ENCODE measurements at regions not wholly inside any gene's neighbourhood (a gene's known extent, or its start where the extent isn't known, plus 50 kb on each side); places are given as distances from the start of the nearest gene placed in this dataset.
A peak's percentile ranks its signal among the peaks of the same experiment; 100 is the strongest.

DNA sequence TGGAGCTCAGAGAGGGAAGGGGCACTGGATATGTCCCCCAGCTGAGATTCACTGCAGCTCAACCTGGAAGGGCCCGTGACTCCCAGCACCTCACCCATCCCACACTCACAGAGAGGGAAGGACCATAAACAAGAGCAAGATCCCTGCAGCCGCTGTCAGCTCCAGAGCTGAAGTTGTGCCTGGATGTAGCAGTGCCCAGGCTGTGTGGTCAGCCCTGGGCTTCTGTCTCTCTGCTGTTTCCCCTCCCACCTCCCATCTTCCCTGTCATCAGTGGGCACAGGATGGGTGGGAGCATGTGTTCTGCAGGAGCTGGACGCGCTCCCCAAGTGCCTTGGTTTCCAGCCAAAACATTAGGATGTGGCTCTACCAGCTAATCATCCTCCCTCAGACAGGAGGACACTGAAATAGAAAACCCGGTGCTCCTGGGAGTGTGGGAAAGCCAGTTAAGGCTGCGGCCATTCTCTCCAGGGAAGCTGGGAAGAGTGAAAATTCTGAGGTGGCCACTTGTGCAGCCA, 282.7 kb downstream of the NPHP4 start:
- H3K27ac ChIP-seq (replicated peaks; ENCODE audit: low read length) = no peak overlapping the region
- H4K8ac ChIP-seq (ENCODE audit: low read depth, low read length) = no peak overlapping the region
- no peak overlapping the region for H3K4ac ChIP-seq (ENCODE audit: low read length)
- no peak for DNase-seq (ENCODE audit: low spot score)
- no peak overlapping the region for H4K91ac ChIP-seq (ENCODE audit: low read depth, low read length, poor library complexity)
- no peak overlapping the region for H3K23ac ChIP-seq (ENCODE audit: low read depth, low read length, poor library complexity)
- no peak overlapping the region for H2AFZ ChIP-seq (ENCODE audit: low read length)
- peak overlapping the region; percentile 29 for H3K18ac ChIP-seq (ENCODE audit: low read length)
- H3K9me3 ChIP-seq (replicated peaks in 1 of 2; ENCODE audit: control insufficient read depth in 2 of 2, insufficient read depth in 1 of 2, low read depth in 1 of 2, low read length in 2 of 2) = no peaks in the 10 kb centered on the region
- no peak overlapping the region for H3K9ac ChIP-seq (ENCODE audit: low read depth, low read length, poor library complexity)
- H3K27me3 ChIP-seq (ENCODE audit: control insufficient read depth in 3 of 3, insufficient read depth in 3 of 3, low read depth in 1 of 3, low read length in 3 of 3) = no peaks in the 10 kb centered on the region
- no peak overlapping the region for H2BK5ac ChIP-seq (ENCODE audit: low read length)
- no peak overlapping the region for H2AK5ac ChIP-seq (ENCODE audit: low read depth, low read length)
- H3K4me3 ChIP-seq (ENCODE audit: low read length in 2 of 2) = peak overlapping the region in 1 of 2 donors; percentile 38
- H3K4me1 ChIP-seq (ENCODE audit: control insufficient read depth in 2 of 2, insufficient read depth in 1 of 2, low read depth in 1 of 2, low read length in 2 of 2) = peaks cover 0 to 3% of the 10 kb centered on the region in 2 donors
- H2BK15ac ChIP-seq (ENCODE audit: low read length) = no peak overlapping the region
- H2BK12ac ChIP-seq (ENCODE audit: low read length) = no peak overlapping the region
- no peaks in the 10 kb centered on the region for H3K79me1 ChIP-seq (ENCODE audit: low read depth, low read length)
- H2BK120ac ChIP-seq (ENCODE audit: low read depth, low read length) = no peak overlapping the region
- no peaks in the 10 kb centered on the region for H3K36me3 ChIP-seq (replicated peaks in 1 of 2; ENCODE audit: control insufficient read depth in 2 of 2, insufficient read depth in 2 of 2, low read length in 2 of 2)
- H3K4me2 ChIP-seq (ENCODE audit: insufficient read depth, low read length, poor library complexity, severe bottlenecking) = no peak overlapping the region
- no peak overlapping the region for H3K14ac ChIP-seq (ENCODE audit: low read length)
- no CpG with 5 or more reads among the region's 6 CpGs for WGBS, 2 donors (ENCODE audit: extremely low coverage in 2 of 2, insufficient read length in 2 of 2, insufficient replicate concordance in 1 of 2)

DNA sequence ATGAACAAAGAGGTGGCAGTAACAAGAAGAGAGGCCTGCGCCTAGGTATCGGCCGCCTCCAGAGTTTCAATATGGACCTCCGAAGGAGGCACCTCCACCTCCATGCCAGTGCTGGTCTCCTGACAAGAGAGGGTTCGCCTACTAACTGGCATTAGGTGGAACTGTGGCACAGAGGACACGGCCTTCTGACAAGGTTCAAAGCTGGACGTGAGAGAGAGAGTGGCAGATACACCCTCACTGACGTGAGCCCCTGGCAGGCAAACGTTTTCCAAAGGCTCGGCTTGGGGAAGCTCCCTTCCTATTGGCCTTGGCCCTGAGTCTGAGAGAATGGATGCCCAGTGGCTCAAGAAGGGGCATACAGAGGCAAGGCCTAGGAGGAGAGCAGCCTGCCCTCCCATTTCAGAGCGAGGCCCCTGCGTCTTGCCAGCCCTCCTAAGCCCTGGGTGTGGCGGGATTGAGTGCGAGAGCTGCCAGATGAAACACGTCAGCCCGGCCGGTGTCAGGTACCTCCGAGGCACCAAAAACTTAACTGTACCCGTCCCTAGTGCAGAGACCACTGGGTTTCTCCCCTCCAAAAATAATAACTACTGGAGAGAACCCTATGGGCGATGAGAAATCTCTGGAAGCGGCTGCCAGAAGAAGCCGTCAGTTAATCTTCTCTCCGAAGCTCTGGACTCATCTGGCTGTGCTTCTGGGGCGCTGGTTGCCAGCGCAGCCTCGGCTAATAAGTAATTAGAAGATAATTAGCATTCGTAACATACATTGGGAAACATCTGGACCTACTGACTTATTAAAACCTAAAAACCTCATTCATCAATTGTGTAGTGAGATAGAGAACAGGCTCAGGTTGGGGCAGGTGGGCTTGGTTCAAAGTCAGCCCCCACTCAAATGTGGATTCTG, 283.6 kb downstream of the NPHP4 start:
- H2BK5ac ChIP-seq (ENCODE audit: low read length) = no peak overlapping the region
- H2BK15ac ChIP-seq (ENCODE audit: low read length) = no peak overlapping the region
- H3K4me3 ChIP-seq (ENCODE audit: low read length in 2 of 2) = no peak overlapping the region
- no peak overlapping the region for H3K9ac ChIP-seq (ENCODE audit: low read depth, low read length, poor library complexity)
- no peaks in the 10 kb centered on the region for H3K9me3 ChIP-seq (replicated peaks in 1 of 2; ENCODE audit: control insufficient read depth in 2 of 2, insufficient read depth in 1 of 2, low read depth in 1 of 2, low read length in 2 of 2)
- peak overlapping the region; percentile 77 for H3K18ac ChIP-seq (ENCODE audit: low read length)
- no peak overlapping the region for H3K4ac ChIP-seq (ENCODE audit: low read length)
- H3K4me1 ChIP-seq (ENCODE audit: control insufficient read depth in 2 of 2, insufficient read depth in 1 of 2, low read depth in 1 of 2, low read length in 2 of 2) = peaks cover 0 to 3% of the 10 kb centered on the region in 2 donors
- H3K4me2 ChIP-seq (ENCODE audit: insufficient read depth, low read length, poor library complexity, severe bottlenecking) = no peak overlapping the region
- no peak overlapping the region for H2AFZ ChIP-seq (ENCODE audit: low read length)
- H3K27me3 ChIP-seq (ENCODE audit: control insufficient read depth in 3 of 3, insufficient read depth in 3 of 3, low read depth in 1 of 3, low read length in 3 of 3) = no peaks in the 10 kb centered on the region
- H4K8ac ChIP-seq (ENCODE audit: low read depth, low read length) = no peak overlapping the region
- WGBS, 2 donors (ENCODE audit: extremely low coverage in 2 of 2, insufficient read length in 2 of 2, insufficient replicate concordance in 1 of 2) = no CpG with 5 or more reads among the region's 27 CpGs
- no peak overlapping the region for H3K27ac ChIP-seq (replicated peaks; ENCODE audit: low read length)
- H3K79me1 ChIP-seq (ENCODE audit: low read depth, low read length) = no peaks in the 10 kb centered on the region
- H3K14ac ChIP-seq (ENCODE audit: low read length) = peak overlapping the region; percentile 64
- no peak for DNase-seq (ENCODE audit: low spot score)
- no peak overlapping the region for H4K91ac ChIP-seq (ENCODE audit: low read depth, low read length, poor library complexity)
- H2AK5ac ChIP-seq (ENCODE audit: low read depth, low read length) = peak overlapping the region; percentile 49
- no peak overlapping the region for H3K23ac ChIP-seq (ENCODE audit: low read depth, low read length, poor library complexity)
- H2BK12ac ChIP-seq (ENCODE audit: low read length) = no peak overlapping the region
- H2BK120ac ChIP-seq (ENCODE audit: low read depth, low read length) = no peak overlapping the region
- no peaks in the 10 kb centered on the region for H3K36me3 ChIP-seq (replicated peaks in 1 of 2; ENCODE audit: control insufficient read depth in 2 of 2, insufficient read depth in 2 of 2, low read length in 2 of 2)

DNA sequence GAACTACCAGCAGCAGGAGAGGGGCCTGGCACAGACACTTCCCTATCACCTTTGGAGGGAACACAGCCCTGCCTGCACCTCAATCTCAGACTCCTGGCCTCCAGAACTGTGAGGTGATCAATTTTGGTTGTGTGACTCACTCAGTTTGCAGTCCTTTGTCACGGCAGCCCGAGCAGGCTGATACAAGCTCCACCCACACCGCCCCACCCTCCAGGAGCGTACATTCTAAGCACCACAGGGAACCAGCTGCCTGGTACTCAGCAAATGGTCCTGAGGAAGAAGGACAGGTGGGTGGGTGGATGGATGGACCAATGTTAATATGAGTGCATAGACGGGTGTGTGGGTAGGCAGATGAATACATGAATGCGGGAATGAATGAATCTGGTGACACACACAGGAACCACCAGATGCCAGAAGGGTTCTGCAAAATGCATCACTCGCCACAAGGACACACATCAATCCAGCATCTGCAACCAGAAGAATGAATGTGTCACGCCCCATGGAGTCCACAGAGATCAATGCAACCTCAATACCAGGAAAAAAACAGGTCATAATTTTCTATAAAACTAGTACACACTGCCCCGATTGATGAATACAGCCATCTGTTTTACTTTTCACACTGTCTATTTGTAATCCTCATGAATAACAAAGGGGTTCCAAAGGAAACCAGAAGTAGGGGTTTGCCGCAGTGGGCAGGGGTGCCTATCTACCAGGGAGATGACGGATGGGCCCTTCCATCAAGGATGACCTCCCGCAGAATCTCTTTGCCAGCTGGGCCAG, 284.5 kb downstream of the NPHP4 start:
- H4K91ac ChIP-seq (ENCODE audit: low read depth, low read length, poor library complexity) = no peak overlapping the region
- no peak overlapping the region for H3K27ac ChIP-seq (replicated peaks; ENCODE audit: low read length)
- DNase-seq (ENCODE audit: low spot score) = no peak
- H3K9ac ChIP-seq (ENCODE audit: low read depth, low read length, poor library complexity) = no peak overlapping the region
- H2BK120ac ChIP-seq (ENCODE audit: low read depth, low read length) = no peak overlapping the region
- H3K14ac ChIP-seq (ENCODE audit: low read length) = no peak overlapping the region
- peak overlapping the region; percentile 77 for H3K18ac ChIP-seq (ENCODE audit: low read length)
- H2BK5ac ChIP-seq (ENCODE audit: low read length) = no peak overlapping the region
- no peaks in the 10 kb centered on the region for H3K9me3 ChIP-seq (replicated peaks in 1 of 2; ENCODE audit: control insufficient read depth in 2 of 2, insufficient read depth in 1 of 2, low read depth in 1 of 2, low read length in 2 of 2)
- H2BK15ac ChIP-seq (ENCODE audit: low read length) = no peak overlapping the region
- H3K4me3 ChIP-seq (ENCODE audit: low read length in 2 of 2) = no peak overlapping the region
- H2AK5ac ChIP-seq (ENCODE audit: low read depth, low read length) = peak overlapping the region; percentile 49
- no peak overlapping the region for H2BK12ac ChIP-seq (ENCODE audit: low read length)
- peaks cover 0 to 3% of the 10 kb centered on the region in 2 donors for H3K4me1 ChIP-seq (ENCODE audit: control insufficient read depth in 2 of 2, insufficient read depth in 1 of 2, low read depth in 1 of 2, low read length in 2 of 2)
- H3K27me3 ChIP-seq (ENCODE audit: control insufficient read depth in 3 of 3, insufficient read depth in 3 of 3, low read depth in 1 of 3, low read length in 3 of 3) = no peaks in the 10 kb centered on the region
- no peak overlapping the region for H3K4me2 ChIP-seq (ENCODE audit: insufficient read depth, low read length, poor library complexity, severe bottlenecking)
- no peak overlapping the region for H3K4ac ChIP-seq (ENCODE audit: low read length)
- no peak overlapping the region for H3K23ac ChIP-seq (ENCODE audit: low read depth, low read length, poor library complexity)
- H3K36me3 ChIP-seq (replicated peaks in 1 of 2; ENCODE audit: control insufficient read depth in 2 of 2, insufficient read depth in 2 of 2, low read length in 2 of 2) = no peaks in the 10 kb centered on the region
- WGBS, 2 donors (ENCODE audit: extremely low coverage in 2 of 2, insufficient read length in 2 of 2, insufficient replicate concordance in 1 of 2) = no CpG with 5 or more reads among the region's 12 CpGs
- H3K79me1 ChIP-seq (ENCODE audit: low read depth, low read length) = no peaks in the 10 kb centered on the region
- H2AFZ ChIP-seq (ENCODE audit: low read length) = no peak overlapping the region
- no peak overlapping the region for H4K8ac ChIP-seq (ENCODE audit: low read depth, low read length)

DNA sequence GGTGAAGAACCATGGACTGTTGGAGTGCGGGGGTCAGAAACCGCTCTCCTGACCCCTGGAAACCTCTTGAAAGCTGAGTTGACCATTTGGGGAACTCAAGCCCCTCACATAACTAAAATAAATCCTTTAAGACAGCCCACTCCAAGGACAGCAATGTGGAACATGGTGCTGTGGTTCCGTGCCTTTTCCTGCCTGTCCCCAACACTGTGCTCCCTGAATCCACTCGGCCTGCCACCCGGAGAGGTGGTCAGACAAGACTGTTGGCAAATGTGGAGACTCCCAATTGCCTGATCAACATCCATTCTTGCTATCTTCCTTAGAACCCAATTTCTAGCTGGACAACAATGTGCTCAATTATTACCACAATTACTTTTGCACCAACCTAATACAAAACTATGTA, 286.0 kb downstream of the NPHP4 start:
- Histone ChIP-seq H2BK15ac (ENCODE audit: low read length) (no peak overlapping the region), H2BK5ac (ENCODE audit: low read length) (no peak overlapping the region), H3K9ac (ENCODE audit: low read depth, low read length, poor library complexity) (no peak overlapping the region), H2BK120ac (ENCODE audit: low read depth, low read length) (no peak overlapping the region), H3K79me1 (ENCODE audit: low read depth, low read length) (no peaks in the 10 kb centered on the region), H3K23ac (ENCODE audit: low read depth, low read length, poor library complexity) (no peak overlapping the region), H2AK5ac (ENCODE audit: low read depth, low read length) (no peak overlapping the region), H3K36me3 (replicated peaks in 1 of 2; ENCODE audit: control insufficient read depth in 2 of 2, insufficient read depth in 2 of 2, low read length in 2 of 2) (no peaks in the 10 kb centered on the region), H2BK12ac (ENCODE audit: low read length) (no peak overlapping the region), H2AFZ (ENCODE audit: low read length) (no peak overlapping the region), H3K4me2 (ENCODE audit: insufficient read depth, low read length, poor library complexity, severe bottlenecking) (no peak overlapping the region), H3K27ac (replicated peaks; ENCODE audit: low read length) (no peak overlapping the region), H3K4me1 (ENCODE audit: control insufficient read depth in 2 of 2, insufficient read depth in 1 of 2, low read depth in 1 of 2, low read length in 2 of 2) (peaks cover 0 to 3% of the 10 kb centered on the region in 2 donors), H3K9me3 (replicated peaks in 1 of 2; ENCODE audit: control insufficient read depth in 2 of 2, insufficient read depth in 1 of 2, low read depth in 1 of 2, low read length in 2 of 2) (no peaks in the 10 kb centered on the region), H3K18ac (ENCODE audit: low read length) (no peak overlapping the region), H3K27me3 (ENCODE audit: control insufficient read depth in 3 of 3, insufficient read depth in 3 of 3, low read depth in 1 of 3, low read length in 3 of 3) (no peaks in the 10 kb centered on the region), H3K14ac (ENCODE audit: low read length) (no peak overlapping the region), H4K91ac (ENCODE audit: low read depth, low read length, poor library complexity) (no peak overlapping the region), H3K4ac (ENCODE audit: low read length) (no peak overlapping the region), H3K4me3 (ENCODE audit: low read length in 2 of 2) (no peak overlapping the region), H4K8ac (ENCODE audit: low read depth, low read length) (no peak overlapping the region)
- DNase-seq (ENCODE audit: low spot score) = no peak
- no CpG with 5 or more reads among the region's 5 CpGs for WGBS, 2 donors (ENCODE audit: extremely low coverage in 2 of 2, insufficient read length in 2 of 2, insufficient replicate concordance in 1 of 2)
